Fibroblast of lung (primary cell): ENCODE measurements at regions not wholly inside any gene's neighbourhood (a gene's known extent, or its start where the extent isn't known, plus 50 kb on each side); places are given as distances from the start of the nearest gene placed in this dataset.

Source experiments
- DNase-seq, 2 donors: peaks; one replicate each; pipeline versions ENCODE4 v3.0.0 to v3.0.0-alpha.2; 2010; ENCODE audit warnings: low read depth in 2 of 2
- H2AFZ ChIP-seq: 2 replicates; pipeline ENCODE4 v1.5.1; 2012; ENCODE audit warnings: low read length, control low read depth, inconsistent platforms
- H3K27ac ChIP-seq: 2 replicates; pipeline ENCODE4 v1.5.1; 2011; ENCODE audit warnings: low read length, control low read depth; ENCODE audit not compliant: insufficient read depth
- H3K27me3 ChIP-seq: 2 replicates; pipeline ENCODE4 v1.5.1; 2011; ENCODE audit warnings: mild to moderate bottlenecking, low read length; ENCODE audit not compliant: control insufficient read depth, insufficient read depth
- H3K36me3 ChIP-seq: 2 replicates; pipeline ENCODE4 v1.5.1; 2011; ENCODE audit warnings: low read length; ENCODE audit not compliant: control insufficient read depth, insufficient read depth
- H3K4me1 ChIP-seq: 2 replicates; pipeline ENCODE4 v1.5.1; 2011; ENCODE audit warnings: low read length; ENCODE audit not compliant: control insufficient read depth, insufficient read depth; ENCODE audit errors: extremely low read depth
- H3K4me2 ChIP-seq: 2 replicates; pipeline ENCODE4 v1.5.1; 2011; ENCODE audit warnings: low read length, control low read depth; ENCODE audit not compliant: insufficient read depth; ENCODE audit errors: extremely low read depth
- H3K4me3 ChIP-seq, 4 experiments: fragments of 200-600 bp in 1 of 4; sonication (generic) in 1 of 4; replicated peaks in 1 of 4; 2 replicates each; pipeline ENCODE4 v1.5.1; 2011 to 2016; ENCODE audit warnings: low read length in 4 of 4, low read depth in 3 of 4, mild to moderate bottlenecking in 3 of 4, control low read depth in 2 of 4, inconsistent platforms in 1 of 4, mixed read lengths in 1 of 4; ENCODE audit not compliant: insufficient read depth in 1 of 4; ENCODE audit errors: control extremely low read depth in 1 of 4
- H3K79me2 ChIP-seq: 2 replicates; pipeline ENCODE4 v1.5.1; 2012; ENCODE audit warnings: mild to moderate bottlenecking, low read length, inconsistent platforms; ENCODE audit not compliant: control insufficient read depth, insufficient read depth
- H3K9ac ChIP-seq: 2 replicates; pipeline ENCODE4 v1.5.1; 2011; ENCODE audit warnings: mild to moderate bottlenecking, low read length, control low read depth; ENCODE audit not compliant: insufficient read depth
- H3K9me3 ChIP-seq: 2 replicates; pipeline ENCODE4 v1.5.1; 2012; ENCODE audit warnings: low read depth, low read length; ENCODE audit not compliant: control insufficient read depth, insufficient read depth
- H4K20me1 ChIP-seq: 2 replicates; pipeline ENCODE4 v1.5.1; 2011; ENCODE audit warnings: low read length; ENCODE audit not compliant: control insufficient read depth, insufficient read depth; ENCODE audit errors: extremely low read depth
- CTCF ChIP-seq, 2 donors: IDR thresholded peaks in 1 of 2; conservative IDR thresholded peaks in 1 of 2; 1 replicate in 1 of 2; 2 replicates in 1 of 2; pipeline ENCODE4 v1.5.1; 2011 to 2012; ENCODE audit warnings: low read length in 2 of 2, control low read depth in 1 of 2, inconsistent platforms in 1 of 2, low read depth in 1 of 2, mild to moderate bottlenecking in 1 of 2
- EZH2 ChIP-seq: IDR thresholded peaks from 2 replicates; pipeline ENCODE4 v1.5.1; 2012; ENCODE audit warnings: low read length, control low read depth, mild to moderate bottlenecking; ENCODE audit errors: missing control alignments

GRCh38 chr11:109667719-109668118, 245.7 kb downstream of the C11orf87 start:
- Histone ChIP-seq H3K27me3 (no peaks in the 10 kb centered on the region), H2AFZ (no peak overlapping the region), H3K4me3 (no peak overlapping the region), H3K9ac (no peak overlapping the region), H4K20me1 (no peaks in the 10 kb centered on the region), H3K9me3 (no peaks in the 10 kb centered on the region), H3K4me1 (no peaks in the 10 kb centered on the region), H3K27ac (no peak overlapping the region), H3K4me2 (no peak overlapping the region), H3K36me3 (no peaks in the 10 kb centered on the region), H3K79me2 (no peaks in the 10 kb centered on the region)
- no peak for TF ChIP-seq EZH2
- TF ChIP-seq CTCF (conservative IDR thresholded peaks at IDR 0.05 in 1 of 2, IDR thresholded peaks at IDR 0.05 in 1 of 2; ENCODE audit: low read depth in 1 of 2, low read length in 2 of 2): no peak
- no peak for DNase-seq

- no peak overlapping the region for H3K4me2 ChIP-seq
- no peak overlapping the region for H3K4me3 ChIP-seq
- TF ChIP-seq EZH2: no peak
- no peak for TF ChIP-seq CTCF (conservative IDR thresholded peaks at IDR 0.05 in 1 of 2, IDR thresholded peaks at IDR 0.05 in 1 of 2; ENCODE audit: low read depth in 1 of 2, low read length in 2 of 2)
- H2AFZ ChIP-seq: no peak overlapping the region
- no peaks in the 10 kb centered on the region for H3K36me3 ChIP-seq
- H3K9ac ChIP-seq: no peak overlapping the region
- no peaks in the 10 kb centered on the region for H4K20me1 ChIP-seq
- DNase-seq: peak in 1 of 2 donors; percentile 28
- H3K27ac ChIP-seq: no peak overlapping the region
- H3K4me1 ChIP-seq: no peaks in the 10 kb centered on the region
- H3K9me3 ChIP-seq: no peaks in the 10 kb centered on the region
- H3K27me3 ChIP-seq: no peaks in the 10 kb centered on the region
- H3K79me2 ChIP-seq: no peaks in the 10 kb centered on the region
These were observed 247.1 kb downstream of the C11orf87 start for GRCh38 chr11:109668973-109669634.

DNA sequence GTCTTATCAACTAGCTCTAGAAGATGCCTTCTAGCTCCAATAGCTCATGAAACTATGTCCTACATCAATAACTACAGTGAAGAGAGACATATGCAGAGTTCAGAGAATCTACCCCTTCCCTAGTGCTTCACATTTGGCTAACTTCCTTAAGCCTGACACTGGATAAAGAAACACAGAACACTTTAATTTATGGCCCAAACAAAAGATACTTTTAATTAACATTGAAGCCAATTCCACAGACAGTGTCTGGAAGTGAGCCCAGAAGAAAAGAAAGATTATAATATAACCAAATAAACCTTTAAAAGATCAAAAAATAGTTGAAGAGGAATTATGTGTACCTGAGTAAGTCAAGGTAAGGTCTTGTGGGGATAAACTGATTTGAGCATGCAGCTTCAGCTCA, 255.2 kb downstream of the C11orf87 start:
- Histone ChIP-seq H3K4me2 (no peak overlapping the region), H3K4me1 (no peaks in the 10 kb centered on the region), H3K27ac (no peak overlapping the region), H3K27me3 (no peaks in the 10 kb centered on the region), H2AFZ (no peak overlapping the region), H3K36me3 (no peaks in the 10 kb centered on the region), H3K9me3 (no peaks in the 10 kb centered on the region), H3K9ac (no peak overlapping the region), H3K4me3 (no peak overlapping the region), H4K20me1 (no peaks in the 10 kb centered on the region), H3K79me2 (no peaks in the 10 kb centered on the region)
- DNase-seq: no peak
- no peak for TF ChIP-seq CTCF (conservative IDR thresholded peaks at IDR 0.05 in 1 of 2, IDR thresholded peaks at IDR 0.05 in 1 of 2; ENCODE audit: low read depth in 1 of 2, low read length in 2 of 2)
- TF ChIP-seq EZH2: no peak
